ENCODE measurements at regions not wholly inside any gene's neighbourhood (a gene's known extent, or its start where the extent isn't known, plus 50 kb on each side); places are given as distances from the start of the nearest gene placed in this dataset.

DNA sequence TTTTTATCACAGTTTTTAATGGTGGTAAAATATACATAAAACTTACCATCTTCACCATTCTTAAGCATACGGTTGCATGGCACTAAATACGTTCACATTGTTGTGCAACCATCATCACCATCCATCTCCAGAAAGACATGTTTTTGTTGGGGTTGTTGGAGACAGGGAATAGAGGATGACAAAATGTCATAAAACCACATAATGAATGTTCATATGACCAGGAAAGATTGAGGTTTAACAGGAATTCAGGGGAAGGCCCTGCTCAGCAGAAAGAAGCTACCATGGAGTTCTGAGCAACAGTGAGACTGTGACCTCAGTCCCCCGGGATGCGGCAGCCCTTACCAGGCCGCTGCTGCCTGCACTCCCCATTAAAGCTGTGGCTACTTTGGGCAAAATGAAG, 63.9 kb upstream of the TRIM2 start:
- H3K9me3 ChIP-seq = no peaks in the 10 kb centered on the region
- DNase-seq (no peak), ATAC-seq (no peak)
- no peak overlapping the region for H3K4me3 ChIP-seq
- TF ChIP-seq, protein P1, sequence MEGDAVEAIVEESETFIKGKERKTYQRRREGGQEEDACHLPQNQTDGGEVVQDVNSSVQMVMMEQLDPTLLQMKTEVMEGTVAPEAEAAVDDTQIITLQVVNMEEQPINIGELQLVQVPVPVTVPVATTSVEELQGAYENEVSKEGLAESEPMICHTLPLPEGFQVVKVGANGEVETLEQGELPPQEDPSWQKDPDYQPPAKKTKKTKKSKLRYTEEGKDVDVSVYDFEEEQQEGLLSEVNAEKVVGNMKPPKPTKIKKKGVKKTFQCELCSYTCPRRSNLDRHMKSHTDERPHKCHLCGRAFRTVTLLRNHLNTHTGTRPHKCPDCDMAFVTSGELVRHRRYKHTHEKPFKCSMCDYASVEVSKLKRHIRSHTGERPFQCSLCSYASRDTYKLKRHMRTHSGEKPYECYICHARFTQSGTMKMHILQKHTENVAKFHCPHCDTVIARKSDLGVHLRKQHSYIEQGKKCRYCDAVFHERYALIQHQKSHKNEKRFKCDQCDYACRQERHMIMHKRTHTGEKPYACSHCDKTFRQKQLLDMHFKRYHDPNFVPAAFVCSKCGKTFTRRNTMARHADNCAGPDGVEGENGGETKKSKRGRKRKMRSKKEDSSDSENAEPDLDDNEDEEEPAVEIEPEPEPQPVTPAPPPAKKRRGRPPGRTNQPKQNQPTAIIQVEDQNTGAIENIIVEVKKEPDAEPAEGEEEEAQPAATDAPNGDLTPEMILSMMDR (IDR thresholded peaks at IDR 0.05) = no peak
- intact Hi-C loops (cut with DNase I, micrococcal nuclease) = loop anchor here in 1 of 2 donors (10.0 kb wide), 1 partner anchor 505 kb away; no protein-coding TSS in a partner anchor
- no peaks in the 10 kb centered on the region for H3K36me3 ChIP-seq (ENCODE audit: low read depth)
- no peaks in the 10 kb centered on the region for H3K4me1 ChIP-seq (ENCODE audit: low read depth)

DNA sequence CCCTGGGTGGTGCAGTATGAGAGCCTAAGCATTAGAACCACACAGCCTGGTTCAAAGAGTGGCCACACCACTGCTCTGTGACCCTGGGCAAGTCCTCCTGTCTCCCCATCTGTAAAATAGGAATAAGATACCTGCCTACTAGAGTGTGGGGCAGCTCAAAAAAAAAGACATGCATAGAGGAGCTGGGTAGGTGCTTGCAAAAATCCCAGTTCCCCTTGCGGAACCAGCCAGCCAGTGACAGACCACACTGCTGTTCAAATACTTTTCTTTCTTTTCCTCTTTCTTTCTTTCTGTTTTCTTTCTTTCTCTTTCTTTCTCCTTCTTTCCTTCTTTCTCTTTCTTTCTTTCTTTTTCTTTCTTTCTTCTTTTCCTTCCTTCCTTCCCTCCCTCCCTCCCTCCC, 63.0 kb upstream of the TRIM2 start:
- no peak for ATAC-seq
- H3K36me3 ChIP-seq (ENCODE audit: low read depth) = no peaks in the 10 kb centered on the region
- H3K9me3 ChIP-seq = no peaks in the 10 kb centered on the region
- H3K4me1 ChIP-seq (ENCODE audit: low read depth) = no peaks in the 10 kb centered on the region
- DNase-seq = no peak
- no peak overlapping the region for H3K4me3 ChIP-seq
- TF ChIP-seq, protein P1 (IDR thresholded peaks at IDR 0.05) = no peak
- intact Hi-C loops (cut with DNase I, micrococcal nuclease) = loop anchor here in 1 of 2 donors (10.0 kb wide), 1 partner anchor 504 kb away; no protein-coding TSS in a partner anchor

DNA sequence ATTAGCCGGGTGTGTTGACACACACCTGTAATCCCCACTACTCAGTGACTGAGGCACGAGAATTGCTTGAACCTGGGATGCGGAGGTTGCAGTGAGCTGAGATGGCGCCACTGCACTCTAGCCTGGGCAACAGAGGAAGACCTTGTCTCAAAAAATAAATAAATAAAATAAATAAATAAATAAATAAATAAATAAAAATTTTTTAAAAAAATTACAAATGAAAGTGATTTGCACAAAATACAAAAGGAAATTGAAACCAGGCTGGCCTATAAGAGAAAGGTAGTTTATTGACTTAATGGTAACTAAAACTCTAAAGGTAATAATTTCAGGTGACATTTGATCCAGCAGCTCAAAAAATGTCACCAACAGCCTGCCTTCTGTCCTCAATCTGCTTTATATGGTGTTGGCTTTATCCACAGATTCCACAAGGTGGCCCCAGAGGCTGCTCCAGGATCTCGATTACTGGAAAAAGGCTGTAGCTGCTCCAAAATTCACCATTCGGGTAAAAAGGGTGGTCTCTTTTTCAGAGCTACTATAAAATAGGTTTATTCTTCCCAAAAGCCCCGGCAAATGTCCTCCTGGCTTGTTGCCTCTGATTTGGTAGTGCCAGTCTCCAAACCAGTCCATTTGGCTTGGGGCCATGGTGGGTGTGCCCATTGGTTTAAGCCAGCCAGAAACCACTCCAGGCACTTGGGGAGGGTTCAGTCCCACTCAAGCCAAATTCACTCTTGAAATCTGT, 61.4 kb upstream of the TRIM2 start:
- intact Hi-C loops (cut with DNase I, micrococcal nuclease) = loop anchor here in 1 of 2 donors (10.0 kb wide), 1 partner anchor 502 kb away; no protein-coding TSS in a partner anchor
- DNase-seq (peak; percentile 75 to 94 (median 86)), ATAC-seq (peak; percentile 86)
- no peaks in the 10 kb centered on the region for H3K4me1 ChIP-seq (ENCODE audit: low read depth)
- no peaks in the 10 kb centered on the region for H3K36me3 ChIP-seq (ENCODE audit: low read depth)
- TF ChIP-seq, protein P1 (IDR thresholded peaks at IDR 0.05) = peak; percentile 39
- H3K9me3 ChIP-seq = no peaks in the 10 kb centered on the region
- no peak overlapping the region for H3K4me3 ChIP-seq

DNA sequence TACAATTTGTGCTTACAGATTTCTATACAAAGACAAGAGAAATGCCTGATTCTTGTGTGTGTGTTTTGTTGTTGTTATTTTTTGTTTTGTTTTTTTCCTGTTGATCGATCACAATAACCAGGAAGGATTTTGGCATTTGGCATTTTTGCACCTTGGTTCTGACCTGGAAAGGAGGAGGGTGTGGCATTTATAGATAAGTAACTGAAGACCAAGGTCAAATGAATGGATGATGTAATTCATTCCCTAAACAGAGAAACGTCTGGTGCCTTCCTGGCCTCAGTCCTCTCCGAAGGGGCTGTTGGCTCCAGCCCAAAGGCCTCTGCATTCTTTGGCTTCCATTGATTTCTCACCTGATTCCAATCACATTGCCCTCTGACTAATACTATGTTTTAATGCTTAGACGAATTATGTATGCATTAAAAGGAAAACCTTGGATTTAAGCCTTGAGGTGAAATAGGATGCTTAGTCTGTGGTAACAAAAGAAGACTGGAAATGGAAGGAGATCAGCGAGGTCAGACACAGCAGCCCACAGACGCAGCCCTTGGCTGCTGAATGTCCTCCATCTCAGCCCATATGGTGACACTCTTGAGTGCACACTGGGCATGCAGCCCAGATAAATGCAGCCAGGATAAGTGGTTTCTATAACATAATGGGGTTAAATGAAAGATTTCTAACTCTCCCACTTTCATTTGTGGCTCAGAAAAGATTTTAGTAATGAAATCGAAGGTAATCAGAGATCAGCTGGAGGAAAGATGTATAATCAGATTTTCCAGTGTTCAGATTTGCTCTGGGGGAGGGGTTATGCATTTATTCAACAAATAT, 60.5 kb upstream of the TRIM2 start:
- H3K4me3 ChIP-seq = no peak overlapping the region
- peak in 2 of 3 donors; percentile 35 to 47 for DNase-seq
- TF ChIP-seq, protein P1 (IDR thresholded peaks at IDR 0.05) = no peak
- ATAC-seq = peak; percentile 78
- H3K4me1 ChIP-seq (ENCODE audit: low read depth) = no peaks in the 10 kb centered on the region
- H3K9me3 ChIP-seq = no peaks in the 10 kb centered on the region
- H3K36me3 ChIP-seq (ENCODE audit: low read depth) = no peaks in the 10 kb centered on the region
- intact Hi-C loops (cut with DNase I, micrococcal nuclease) = loop anchor here in 1 of 2 donors (10.0 kb wide), 1 partner anchor 501 kb away; no protein-coding TSS in a partner anchor

DNA sequence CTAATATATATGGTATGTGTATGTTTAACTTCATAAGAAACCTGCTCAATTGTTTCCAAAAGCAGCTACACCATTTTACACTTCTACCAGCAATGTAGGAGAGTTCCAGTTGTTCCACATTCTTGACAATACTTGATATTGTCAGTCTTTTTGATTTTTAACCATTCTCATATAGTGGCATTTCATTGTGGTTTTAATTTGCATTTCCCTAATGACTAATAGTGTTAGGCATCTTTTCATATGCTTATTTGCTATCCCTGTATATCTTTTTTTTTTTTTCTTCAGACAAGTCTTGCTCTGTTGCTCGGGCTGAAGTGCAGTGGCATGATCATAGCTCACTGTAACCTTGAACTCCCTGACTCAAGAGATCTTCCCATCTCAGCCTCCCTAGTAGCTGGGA, 58.2 kb upstream of the TRIM2 start:
- Histone ChIP-seq H3K4me1 (ENCODE audit: low read depth) (no peaks in the 10 kb centered on the region), H3K4me3 (no peak overlapping the region), H3K9me3 (no peaks in the 10 kb centered on the region), H3K36me3 (ENCODE audit: low read depth) (no peaks in the 10 kb centered on the region)
- no peak for ATAC-seq
- DNase-seq = no peak
- intact Hi-C loops (cut with DNase I, micrococcal nuclease) = loop anchor here in 1 of 2 donors (10.0 kb wide), 1 partner anchor 499 kb away; no protein-coding TSS in a partner anchor
- TF ChIP-seq, protein P1 (IDR thresholded peaks at IDR 0.05) = no peak
